ENCODE measurements at regions not wholly inside any gene's neighbourhood (a gene's known extent, or its start where the extent isn't known, plus 50 kb on each side); places are given as distances from the start of the nearest gene placed in this dataset.

DNA sequence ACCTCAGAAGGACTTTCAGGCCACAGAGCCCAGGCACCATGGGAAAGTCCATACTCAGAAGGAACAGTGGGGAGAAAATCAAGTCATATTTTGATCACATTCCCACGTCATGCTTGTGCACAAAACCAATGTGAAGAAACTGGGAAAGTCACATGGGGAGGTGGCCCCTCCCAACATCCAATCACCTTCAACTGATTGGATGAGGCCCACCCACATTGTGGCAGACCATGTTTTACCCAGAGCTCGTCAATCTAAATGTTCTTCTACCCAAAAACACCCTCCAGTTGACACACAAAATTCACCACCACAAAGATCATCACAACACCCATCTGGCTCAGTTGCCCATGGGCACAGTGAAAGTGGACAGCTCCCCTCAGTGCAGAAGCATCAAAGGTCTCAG, 248.2 kb upstream of the IGF1R start:
- Histone ChIP-seq H3K36me3 (no peaks in the 10 kb centered on the region), H3K4me1 (no peaks in the 10 kb centered on the region), H3K4me3 (no peak overlapping the region), H3K27ac (no peak overlapping the region), H3K27me3 (no peaks in the 10 kb centered on the region), H3K9me3 (no peaks in the 10 kb centered on the region)
- TF ChIP-seq, protein P1, sequence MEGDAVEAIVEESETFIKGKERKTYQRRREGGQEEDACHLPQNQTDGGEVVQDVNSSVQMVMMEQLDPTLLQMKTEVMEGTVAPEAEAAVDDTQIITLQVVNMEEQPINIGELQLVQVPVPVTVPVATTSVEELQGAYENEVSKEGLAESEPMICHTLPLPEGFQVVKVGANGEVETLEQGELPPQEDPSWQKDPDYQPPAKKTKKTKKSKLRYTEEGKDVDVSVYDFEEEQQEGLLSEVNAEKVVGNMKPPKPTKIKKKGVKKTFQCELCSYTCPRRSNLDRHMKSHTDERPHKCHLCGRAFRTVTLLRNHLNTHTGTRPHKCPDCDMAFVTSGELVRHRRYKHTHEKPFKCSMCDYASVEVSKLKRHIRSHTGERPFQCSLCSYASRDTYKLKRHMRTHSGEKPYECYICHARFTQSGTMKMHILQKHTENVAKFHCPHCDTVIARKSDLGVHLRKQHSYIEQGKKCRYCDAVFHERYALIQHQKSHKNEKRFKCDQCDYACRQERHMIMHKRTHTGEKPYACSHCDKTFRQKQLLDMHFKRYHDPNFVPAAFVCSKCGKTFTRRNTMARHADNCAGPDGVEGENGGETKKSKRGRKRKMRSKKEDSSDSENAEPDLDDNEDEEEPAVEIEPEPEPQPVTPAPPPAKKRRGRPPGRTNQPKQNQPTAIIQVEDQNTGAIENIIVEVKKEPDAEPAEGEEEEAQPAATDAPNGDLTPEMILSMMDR (IDR thresholded peaks at IDR 0.05) = no peak
- no peak for TF ChIP-seq POLR2A (IDR thresholded peaks at IDR 0.05)
- DNase-seq = no peak

DNA sequence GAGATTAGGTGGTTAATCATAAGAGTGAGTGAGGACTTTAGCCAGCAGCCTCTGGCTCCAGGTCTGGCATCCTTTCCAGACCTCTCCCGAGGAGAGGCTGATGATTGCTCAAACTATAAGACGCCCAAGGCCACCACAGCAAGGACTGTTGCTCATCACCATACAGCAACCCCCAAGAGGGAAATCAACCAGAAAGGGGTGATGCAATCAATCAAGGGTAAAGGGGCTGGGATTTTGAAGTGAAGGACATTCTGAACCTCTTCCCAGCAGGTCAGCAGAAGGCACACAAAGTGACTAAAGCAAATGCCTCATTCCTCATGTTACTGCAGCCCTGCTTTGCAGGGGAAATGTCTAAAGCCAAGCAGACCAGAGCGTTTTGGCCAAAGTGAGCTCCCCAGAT, 247.3 kb upstream of the IGF1R start:
- no peak for DNase-seq
- H3K27ac ChIP-seq = no peak overlapping the region
- TF ChIP-seq, protein P1 (IDR thresholded peaks at IDR 0.05) = no peak
- TF ChIP-seq POLR2A (IDR thresholded peaks at IDR 0.05) = no peak
- H3K4me3 ChIP-seq = no peak overlapping the region
- no peaks in the 10 kb centered on the region for H3K4me1 ChIP-seq
- H3K9me3 ChIP-seq = no peaks in the 10 kb centered on the region
- no peaks in the 10 kb centered on the region for H3K27me3 ChIP-seq
- no peaks in the 10 kb centered on the region for H3K36me3 ChIP-seq

DNA sequence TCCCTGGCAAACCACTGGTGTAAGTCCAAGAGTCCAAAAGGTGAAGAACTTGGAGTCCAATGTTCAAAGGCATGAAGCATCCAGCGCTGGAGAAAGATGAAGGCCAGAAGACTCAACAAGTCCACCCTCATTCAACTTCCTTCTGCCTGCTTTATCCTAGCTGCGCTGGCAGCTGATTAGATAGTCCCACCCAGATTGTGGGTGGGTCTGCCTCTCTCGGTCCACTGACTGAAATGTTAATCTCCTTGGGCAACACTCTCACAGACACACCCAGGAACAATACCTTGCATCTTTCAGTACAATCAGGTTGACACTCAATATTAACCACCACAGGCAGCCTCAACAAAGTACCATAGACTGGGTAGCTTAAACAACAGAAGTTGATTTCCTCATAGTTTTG, 245.9 kb upstream of the IGF1R start:
- TF ChIP-seq POLR2A (IDR thresholded peaks at IDR 0.05) = no peak
- H3K4me3 ChIP-seq = no peak overlapping the region
- no peaks in the 10 kb centered on the region for H3K27me3 ChIP-seq
- no peaks in the 10 kb centered on the region for H3K36me3 ChIP-seq
- H3K4me1 ChIP-seq = no peaks in the 10 kb centered on the region
- no peak overlapping the region for H3K27ac ChIP-seq
- no peaks in the 10 kb centered on the region for H3K9me3 ChIP-seq
- DNase-seq = no peak

DNA sequence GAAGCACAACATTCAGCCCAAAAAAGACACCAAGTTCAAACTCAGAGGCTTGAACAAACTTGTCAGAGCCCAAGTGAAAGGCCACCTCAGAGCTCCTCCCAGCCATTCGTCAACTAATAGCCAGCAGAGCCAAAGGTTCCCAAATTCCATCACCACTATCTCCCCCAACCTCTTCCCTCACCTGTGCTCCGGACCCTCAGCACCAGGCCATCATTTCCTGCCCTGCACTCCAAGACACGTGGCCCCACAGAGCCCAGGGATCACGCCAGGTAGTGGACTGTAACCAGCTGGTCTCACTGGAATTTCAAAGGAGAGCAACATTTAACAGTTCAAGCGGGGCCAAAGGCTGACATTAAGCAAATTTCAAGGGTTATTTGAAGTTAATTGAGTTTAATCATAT, 245.2 kb upstream of the IGF1R start:
- H3K9me3 ChIP-seq = no peaks in the 10 kb centered on the region
- H3K4me3 ChIP-seq = no peak overlapping the region
- H3K4me1 ChIP-seq = no peaks in the 10 kb centered on the region
- DNase-seq = no peak
- no peaks in the 10 kb centered on the region for H3K36me3 ChIP-seq
- no peak for TF ChIP-seq POLR2A (IDR thresholded peaks at IDR 0.05)
- TF ChIP-seq, protein P1 (IDR thresholded peaks at IDR 0.05) = no peak
- H3K27me3 ChIP-seq = no peaks in the 10 kb centered on the region
- no peak overlapping the region for H3K27ac ChIP-seq

DNA sequence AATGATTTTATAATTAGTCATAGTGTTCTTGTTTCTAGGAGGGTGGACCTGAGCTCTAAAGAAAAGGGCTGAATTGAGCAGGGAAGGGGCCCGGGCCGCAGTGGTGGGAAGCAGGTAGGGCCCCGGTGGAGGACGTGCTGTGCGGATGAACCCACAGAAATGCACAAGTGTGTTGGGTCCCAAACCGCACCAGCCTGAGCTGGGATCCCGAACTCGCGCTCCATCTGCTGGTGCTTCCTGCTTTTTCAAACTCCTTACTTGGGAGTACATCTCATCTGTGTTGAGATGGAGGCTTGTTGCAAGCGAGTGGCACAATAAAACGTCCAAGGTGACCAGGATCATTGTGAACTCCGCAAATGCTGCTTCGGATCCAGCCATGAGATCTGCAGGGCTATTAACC, 244.8 kb upstream of the IGF1R start:
- Histone ChIP-seq H3K4me3 (no peak overlapping the region), H3K9me3 (no peaks in the 10 kb centered on the region)

DNA sequence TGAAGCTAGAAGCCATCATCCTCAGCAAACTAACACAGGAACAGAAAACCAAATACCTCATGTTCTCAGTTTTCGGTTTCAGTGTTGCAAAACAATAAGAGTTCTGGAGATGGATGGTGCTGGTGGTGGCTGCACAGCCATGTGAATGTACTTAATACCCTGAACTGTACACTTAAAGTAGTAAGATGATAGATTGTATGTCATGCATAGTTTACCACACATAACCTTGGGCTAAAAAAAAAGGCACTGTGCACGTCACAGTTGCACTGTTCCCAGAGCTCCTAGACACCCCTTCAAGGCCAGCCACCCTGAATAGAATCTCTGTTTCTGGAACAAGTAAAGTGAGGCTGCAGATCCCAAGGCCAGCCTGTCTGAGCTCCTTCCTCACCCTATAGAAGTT, 243.3 kb upstream of the IGF1R start:
- H3K27ac ChIP-seq = no peak overlapping the region

More for the DNA sequence above, 244.8 kb upstream of the IGF1R start:
- Histone ChIP-seq H3K4me1 (no peaks in the 10 kb centered on the region), H3K27ac (no peak overlapping the region), H3K27me3 (no peaks in the 10 kb centered on the region), H3K36me3 (no peaks in the 10 kb centered on the region)
- no peak for DNase-seq
- TF ChIP-seq, protein P1 (IDR thresholded peaks at IDR 0.05) = no peak
- TF ChIP-seq POLR2A (IDR thresholded peaks at IDR 0.05) = no peak

More for the DNA sequence above, 243.3 kb upstream of the IGF1R start:
- TF ChIP-seq, protein P1 (IDR thresholded peaks at IDR 0.05) = no peak
- no peak for TF ChIP-seq POLR2A (IDR thresholded peaks at IDR 0.05)
- DNase-seq = no peak
- no peaks in the 10 kb centered on the region for H3K9me3 ChIP-seq
- no peaks in the 10 kb centered on the region for H3K27me3 ChIP-seq
- no peaks in the 10 kb centered on the region for H3K36me3 ChIP-seq
- H3K4me3 ChIP-seq = no peak overlapping the region
- no peaks in the 10 kb centered on the region for H3K4me1 ChIP-seq
